HL-60 (cell line): ENCODE measurements at regions not wholly inside any gene's neighbourhood (a gene's known extent, or its start where the extent isn't known, plus 50 kb on each side); places are given as distances from the start of the nearest gene placed in this dataset.

Source experiments
- GABPA ChIP-seq: IDR thresholded peaks from 2 replicates; pipeline ENCODE4 v1.6.1; 2012; ENCODE audit warnings: low read depth
- TF ChIP-seq, protein P1 (sequence below): IDR thresholded peaks from one replicate; pipeline ENCODE4 v1.5.1; 2011; ENCODE audit warnings: low read length, control low read depth, inconsistent platforms; ENCODE audit not compliant: insufficient read depth
- TF ChIP-seq, protein P2 (sequence below): IDR thresholded peaks from 2 replicates; pipeline ENCODE4 v1.6.1; 2012; ENCODE audit warnings: low read depth; ENCODE audit not compliant: insufficient replicate concordance

DNA sequence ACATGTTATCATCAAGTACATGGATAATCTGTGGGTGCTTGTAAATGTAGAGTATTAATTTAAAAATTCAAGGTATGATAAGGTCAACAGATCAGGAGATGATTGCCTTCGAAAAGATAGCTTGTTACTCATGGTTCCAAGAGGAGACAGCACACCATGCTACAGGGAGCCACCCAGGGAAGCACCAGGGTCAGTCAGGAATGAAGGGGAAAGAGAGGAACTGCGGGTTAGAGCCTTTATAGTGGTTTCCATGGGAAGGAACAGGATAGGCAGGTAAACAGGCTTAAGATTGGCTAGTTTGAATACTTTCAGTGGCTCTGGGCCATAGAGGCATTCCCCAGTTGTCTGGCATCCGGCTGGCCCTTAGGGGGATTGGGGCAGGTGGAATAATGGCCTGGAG lies 74.2 kb upstream of the SERTM1 start:
- TF ChIP-seq, protein P1, sequence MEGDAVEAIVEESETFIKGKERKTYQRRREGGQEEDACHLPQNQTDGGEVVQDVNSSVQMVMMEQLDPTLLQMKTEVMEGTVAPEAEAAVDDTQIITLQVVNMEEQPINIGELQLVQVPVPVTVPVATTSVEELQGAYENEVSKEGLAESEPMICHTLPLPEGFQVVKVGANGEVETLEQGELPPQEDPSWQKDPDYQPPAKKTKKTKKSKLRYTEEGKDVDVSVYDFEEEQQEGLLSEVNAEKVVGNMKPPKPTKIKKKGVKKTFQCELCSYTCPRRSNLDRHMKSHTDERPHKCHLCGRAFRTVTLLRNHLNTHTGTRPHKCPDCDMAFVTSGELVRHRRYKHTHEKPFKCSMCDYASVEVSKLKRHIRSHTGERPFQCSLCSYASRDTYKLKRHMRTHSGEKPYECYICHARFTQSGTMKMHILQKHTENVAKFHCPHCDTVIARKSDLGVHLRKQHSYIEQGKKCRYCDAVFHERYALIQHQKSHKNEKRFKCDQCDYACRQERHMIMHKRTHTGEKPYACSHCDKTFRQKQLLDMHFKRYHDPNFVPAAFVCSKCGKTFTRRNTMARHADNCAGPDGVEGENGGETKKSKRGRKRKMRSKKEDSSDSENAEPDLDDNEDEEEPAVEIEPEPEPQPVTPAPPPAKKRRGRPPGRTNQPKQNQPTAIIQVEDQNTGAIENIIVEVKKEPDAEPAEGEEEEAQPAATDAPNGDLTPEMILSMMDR = no peak
- no peak for TF ChIP-seq GABPA
- TF ChIP-seq, protein P2, sequence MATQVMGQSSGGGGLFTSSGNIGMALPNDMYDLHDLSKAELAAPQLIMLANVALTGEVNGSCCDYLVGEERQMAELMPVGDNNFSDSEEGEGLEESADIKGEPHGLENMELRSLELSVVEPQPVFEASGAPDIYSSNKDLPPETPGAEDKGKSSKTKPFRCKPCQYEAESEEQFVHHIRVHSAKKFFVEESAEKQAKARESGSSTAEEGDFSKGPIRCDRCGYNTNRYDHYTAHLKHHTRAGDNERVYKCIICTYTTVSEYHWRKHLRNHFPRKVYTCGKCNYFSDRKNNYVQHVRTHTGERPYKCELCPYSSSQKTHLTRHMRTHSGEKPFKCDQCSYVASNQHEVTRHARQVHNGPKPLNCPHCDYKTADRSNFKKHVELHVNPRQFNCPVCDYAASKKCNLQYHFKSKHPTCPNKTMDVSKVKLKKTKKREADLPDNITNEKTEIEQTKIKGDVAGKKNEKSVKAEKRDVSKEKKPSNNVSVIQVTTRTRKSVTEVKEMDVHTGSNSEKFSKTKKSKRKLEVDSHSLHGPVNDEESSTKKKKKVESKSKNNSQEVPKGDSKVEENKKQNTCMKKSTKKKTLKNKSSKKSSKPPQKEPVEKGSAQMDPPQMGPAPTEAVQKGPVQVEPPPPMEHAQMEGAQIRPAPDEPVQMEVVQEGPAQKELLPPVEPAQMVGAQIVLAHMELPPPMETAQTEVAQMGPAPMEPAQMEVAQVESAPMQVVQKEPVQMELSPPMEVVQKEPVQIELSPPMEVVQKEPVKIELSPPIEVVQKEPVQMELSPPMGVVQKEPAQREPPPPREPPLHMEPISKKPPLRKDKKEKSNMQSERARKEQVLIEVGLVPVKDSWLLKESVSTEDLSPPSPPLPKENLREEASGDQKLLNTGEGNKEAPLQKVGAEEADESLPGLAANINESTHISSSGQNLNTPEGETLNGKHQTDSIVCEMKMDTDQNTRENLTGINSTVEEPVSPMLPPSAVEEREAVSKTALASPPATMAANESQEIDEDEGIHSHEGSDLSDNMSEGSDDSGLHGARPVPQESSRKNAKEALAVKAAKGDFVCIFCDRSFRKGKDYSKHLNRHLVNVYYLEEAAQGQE = no peak
